SK-N-SH treated with all-trans-retinoic acid at 6 μM for 48 hours (cell line): ENCODE measurements at regions not wholly inside any gene's neighbourhood (a gene's known extent, or its start where the extent isn't known, plus 50 kb on each side); places are given as distances from the start of the nearest gene placed in this dataset.

Experiments used
- ATAC-seq: fragments of 200-7000 bp; cut with Tn5 transposase; 3 replicates; pipeline ENCODE4 v1.9.1; 2020; ENCODE audit warnings: mild to moderate bottlenecking, moderate library complexity
- ARNTL ChIP-seq: fragments of 450-650 bp; formaldehyde crosslinking; IDR thresholded peaks from 2 replicates; pipeline ENCODE4 v1.5.0; 2020; ENCODE audit warnings: low read depth, mild to moderate bottlenecking, moderate library complexity, borderline replicate concordance
- CSDC2 ChIP-seq: fragments of 250-450 bp; sonication (Bioruptor Pico); IDR thresholded peaks from 2 replicates; pipeline ENCODE4 v1.5.0; 2020; ENCODE audit warnings: mild to moderate bottlenecking, moderate library complexity
- ESRRG ChIP-seq: fragments of 250-450 bp; sonication (Bioruptor Pico); IDR thresholded peaks from 2 replicates; pipeline ENCODE4 v1.6.1; 2021; ENCODE audit warnings: mild to moderate bottlenecking
- GLIS3 ChIP-seq: fragments of 250-450 bp; sonication (Bioruptor Pico); IDR thresholded peaks from 2 replicates; pipeline ENCODE4 v1.5.0; 2020; ENCODE audit warnings: mild to moderate bottlenecking, moderate library complexity
- ISL1 ChIP-seq: fragments of 250-450 bp; sonication (Bioruptor Pico); IDR thresholded peaks from 2 replicates; pipeline ENCODE4 v2.1.2; 2022; ENCODE audit warnings: mild to moderate bottlenecking, moderate library complexity
- OSR1 ChIP-seq: fragments of 250-450 bp; sonication (Bioruptor Pico); IDR thresholded peaks from 2 replicates; pipeline ENCODE4 v1.8.0; 2022; ENCODE audit warnings: moderate library complexity, mild to moderate bottlenecking, inconsistent platforms
- PPARA ChIP-seq: fragments of 250-450 bp; sonication (Bioruptor Pico); IDR thresholded peaks from 2 replicates; pipeline ENCODE4 v1.5.0; 2020; ENCODE audit warnings: mild to moderate bottlenecking, borderline replicate concordance
- RARB ChIP-seq: fragments of 250-450 bp; sonication (Bioruptor Pico); IDR thresholded peaks from 2 replicates; pipeline ENCODE4 v1.8.0; 2021; ENCODE audit warnings: mild to moderate bottlenecking, moderate library complexity
- TCF4 ChIP-seq: fragments of 250-450 bp; sonication (Bioruptor Pico); IDR thresholded peaks from 2 replicates; pipeline ENCODE4 v1.8.0; 2021; ENCODE audit warnings: mild to moderate bottlenecking, moderate library complexity, borderline replicate concordance
- TOX ChIP-seq: fragments of 250-450 bp; sonication (Bioruptor Pico); IDR thresholded peaks from 2 replicates; pipeline ENCODE4 v1.8.0; 2021; ENCODE audit warnings: mild to moderate bottlenecking, moderate library complexity, borderline replicate concordance
- ZC3H10 ChIP-seq: fragments of 250-450 bp; sonication (Bioruptor Pico); IDR thresholded peaks from 2 replicates; pipeline ENCODE4 v1.5.1; 2021; ENCODE audit warnings: mild to moderate bottlenecking, moderate library complexity
- ZFP3 ChIP-seq: fragments of 250-450 bp; sonication (Bioruptor Pico); IDR thresholded peaks from 2 replicates; pipeline ENCODE4 v1.5.0; 2020; ENCODE audit warnings: mild to moderate bottlenecking, moderate library complexity
- ZFP30 ChIP-seq: fragments of 450-650 bp; formaldehyde crosslinking; IDR thresholded peaks from 2 replicates; pipeline ENCODE4 v1.5.0; 2022; ENCODE audit warnings: mild to moderate bottlenecking, moderate library complexity
- ZNF565 ChIP-seq: fragments of 450-650 bp; formaldehyde crosslinking; conservative IDR thresholded peaks from 2 replicates; pipeline ENCODE4 v1.5.0; 2020; ENCODE audit warnings: low read depth, mild to moderate bottlenecking, moderate library complexity
- ZNF70 ChIP-seq: fragments of 450-650 bp; formaldehyde crosslinking; IDR thresholded peaks from 2 replicates; pipeline ENCODE4 v1.5.0; 2020; ENCODE audit warnings: mild to moderate bottlenecking, moderate library complexity
- ZNF8 ChIP-seq: fragments of 450-650 bp; formaldehyde crosslinking; IDR thresholded peaks from 2 replicates; pipeline ENCODE4 v1.5.0; 2020; ENCODE audit warnings: mild to moderate bottlenecking, moderate library complexity
- TF ChIP-seq, protein P1 (sequence below): fragments of 250-450 bp; sonication (Bioruptor Pico); IDR thresholded peaks from 2 replicates; pipeline ENCODE4 v1.5.1; 2020; ENCODE audit warnings: low read depth, mild to moderate bottlenecking, moderate library complexity
- TF ChIP-seq, protein P2 (sequence below): fragments of 250-450 bp; sonication (Bioruptor Pico); IDR thresholded peaks from 2 replicates; pipeline ENCODE4 v1.8.0; 2021; ENCODE audit warnings: low read depth, mild to moderate bottlenecking, moderate library complexity, borderline replicate concordance
- TF ChIP-seq, protein P3 (sequence below): fragments of 250-450 bp; sonication (Bioruptor Pico); IDR thresholded peaks from 2 replicates; pipeline ENCODE4 v1.8.0; 2020; ENCODE audit warnings: mild to moderate bottlenecking, moderate library complexity, borderline replicate concordance
- TF ChIP-seq, protein P4 (sequence below): fragments of 250-450 bp; sonication (Bioruptor Pico); IDR thresholded peaks from 2 replicates; pipeline ENCODE4 v1.5.0; 2020; ENCODE audit warnings: mild to moderate bottlenecking, moderate library complexity
- TF ChIP-seq, protein P5 (sequence below): fragments of 250-450 bp; sonication (Bioruptor Pico); IDR thresholded peaks from 2 replicates; pipeline ENCODE4 v1.5.1; 2021; ENCODE audit warnings: mild to moderate bottlenecking, moderate library complexity

DNA sequence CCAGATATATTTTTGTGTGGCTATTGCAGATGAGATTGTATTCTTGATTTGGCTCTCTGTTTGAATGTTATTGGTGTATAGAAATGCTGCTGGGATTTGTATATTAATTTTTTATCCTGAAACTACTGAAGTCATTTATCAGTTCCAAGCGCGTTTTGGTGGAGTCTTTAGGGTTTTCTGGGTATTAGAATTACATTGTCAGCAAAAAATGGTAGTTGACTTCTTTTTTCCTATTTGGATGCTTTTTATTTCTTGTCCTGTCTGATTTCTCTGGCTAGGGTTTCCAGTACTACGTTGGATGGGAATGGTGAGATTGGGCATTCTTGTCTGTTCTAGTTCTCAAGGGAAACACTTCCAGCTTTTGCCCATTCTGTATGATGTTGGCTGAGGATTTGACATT, 415.5 kb upstream of the CHRM2 start:
- TF ChIP-seq, protein P1, sequence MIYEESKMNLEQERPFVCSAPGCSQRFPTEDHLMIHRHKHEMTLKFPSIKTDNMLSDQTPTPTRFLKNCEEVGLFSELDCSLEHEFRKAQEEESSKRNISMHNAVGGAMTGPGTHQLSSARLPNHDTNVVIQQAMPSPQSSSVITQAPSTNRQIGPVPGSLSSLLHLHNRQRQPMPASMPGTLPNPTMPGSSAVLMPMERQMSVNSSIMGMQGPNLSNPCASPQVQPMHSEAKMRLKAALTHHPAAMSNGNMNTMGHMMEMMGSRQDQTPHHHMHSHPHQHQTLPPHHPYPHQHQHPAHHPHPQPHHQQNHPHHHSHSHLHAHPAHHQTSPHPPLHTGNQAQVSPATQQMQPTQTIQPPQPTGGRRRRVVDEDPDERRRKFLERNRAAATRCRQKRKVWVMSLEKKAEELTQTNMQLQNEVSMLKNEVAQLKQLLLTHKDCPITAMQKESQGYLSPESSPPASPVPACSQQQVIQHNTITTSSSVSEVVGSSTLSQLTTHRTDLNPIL (CRISPR knock-in tag): no peak
- TF ChIP-seq, protein P2, sequence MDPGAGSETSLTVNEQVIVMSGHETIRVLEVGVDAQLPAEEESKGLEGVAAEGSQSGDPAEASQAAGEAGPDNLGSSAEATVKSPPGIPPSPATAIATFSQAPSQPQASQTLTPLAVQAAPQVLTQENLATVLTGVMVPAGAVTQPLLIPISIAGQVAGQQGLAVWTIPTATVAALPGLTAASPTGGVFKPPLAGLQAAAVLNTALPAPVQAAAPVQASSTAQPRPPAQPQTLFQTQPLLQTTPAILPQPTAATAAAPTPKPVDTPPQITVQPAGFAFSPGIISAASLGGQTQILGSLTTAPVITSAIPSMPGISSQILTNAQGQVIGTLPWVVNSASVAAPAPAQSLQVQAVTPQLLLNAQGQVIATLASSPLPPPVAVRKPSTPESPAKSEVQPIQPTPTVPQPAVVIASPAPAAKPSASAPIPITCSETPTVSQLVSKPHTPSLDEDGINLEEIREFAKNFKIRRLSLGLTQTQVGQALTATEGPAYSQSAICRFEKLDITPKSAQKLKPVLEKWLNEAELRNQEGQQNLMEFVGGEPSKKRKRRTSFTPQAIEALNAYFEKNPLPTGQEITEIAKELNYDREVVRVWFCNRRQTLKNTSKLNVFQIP (CRISPR knock-in tag): no peak
- TF ChIP-seq, protein P3, sequence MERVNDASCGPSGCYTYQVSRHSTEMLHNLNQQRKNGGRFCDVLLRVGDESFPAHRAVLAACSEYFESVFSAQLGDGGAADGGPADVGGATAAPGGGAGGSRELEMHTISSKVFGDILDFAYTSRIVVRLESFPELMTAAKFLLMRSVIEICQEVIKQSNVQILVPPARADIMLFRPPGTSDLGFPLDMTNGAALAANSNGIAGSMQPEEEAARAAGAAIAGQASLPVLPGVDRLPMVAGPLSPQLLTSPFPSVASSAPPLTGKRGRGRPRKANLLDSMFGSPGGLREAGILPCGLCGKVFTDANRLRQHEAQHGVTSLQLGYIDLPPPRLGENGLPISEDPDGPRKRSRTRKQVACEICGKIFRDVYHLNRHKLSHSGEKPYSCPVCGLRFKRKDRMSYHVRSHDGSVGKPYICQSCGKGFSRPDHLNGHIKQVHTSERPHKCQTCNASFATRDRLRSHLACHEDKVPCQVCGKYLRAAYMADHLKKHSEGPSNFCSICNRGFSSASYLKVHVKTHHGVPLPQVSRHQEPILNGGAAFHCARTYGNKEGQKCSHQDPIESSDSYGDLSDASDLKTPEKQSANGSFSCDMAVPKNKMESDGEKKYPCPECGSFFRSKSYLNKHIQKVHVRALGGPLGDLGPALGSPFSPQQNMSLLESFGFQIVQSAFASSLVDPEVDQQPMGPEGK (CRISPR knock-in tag): no peak
- TF ChIP-seq ZNF70 (CRISPR knock-in tag) (no peak), ZFP30 (CRISPR knock-in tag) (no peak), ZNF8 (CRISPR knock-in tag) (no peak), ZC3H10 (CRISPR knock-in tag) (no peak), CSDC2 (CRISPR knock-in tag) (no peak)
- TF ChIP-seq, protein P4, sequence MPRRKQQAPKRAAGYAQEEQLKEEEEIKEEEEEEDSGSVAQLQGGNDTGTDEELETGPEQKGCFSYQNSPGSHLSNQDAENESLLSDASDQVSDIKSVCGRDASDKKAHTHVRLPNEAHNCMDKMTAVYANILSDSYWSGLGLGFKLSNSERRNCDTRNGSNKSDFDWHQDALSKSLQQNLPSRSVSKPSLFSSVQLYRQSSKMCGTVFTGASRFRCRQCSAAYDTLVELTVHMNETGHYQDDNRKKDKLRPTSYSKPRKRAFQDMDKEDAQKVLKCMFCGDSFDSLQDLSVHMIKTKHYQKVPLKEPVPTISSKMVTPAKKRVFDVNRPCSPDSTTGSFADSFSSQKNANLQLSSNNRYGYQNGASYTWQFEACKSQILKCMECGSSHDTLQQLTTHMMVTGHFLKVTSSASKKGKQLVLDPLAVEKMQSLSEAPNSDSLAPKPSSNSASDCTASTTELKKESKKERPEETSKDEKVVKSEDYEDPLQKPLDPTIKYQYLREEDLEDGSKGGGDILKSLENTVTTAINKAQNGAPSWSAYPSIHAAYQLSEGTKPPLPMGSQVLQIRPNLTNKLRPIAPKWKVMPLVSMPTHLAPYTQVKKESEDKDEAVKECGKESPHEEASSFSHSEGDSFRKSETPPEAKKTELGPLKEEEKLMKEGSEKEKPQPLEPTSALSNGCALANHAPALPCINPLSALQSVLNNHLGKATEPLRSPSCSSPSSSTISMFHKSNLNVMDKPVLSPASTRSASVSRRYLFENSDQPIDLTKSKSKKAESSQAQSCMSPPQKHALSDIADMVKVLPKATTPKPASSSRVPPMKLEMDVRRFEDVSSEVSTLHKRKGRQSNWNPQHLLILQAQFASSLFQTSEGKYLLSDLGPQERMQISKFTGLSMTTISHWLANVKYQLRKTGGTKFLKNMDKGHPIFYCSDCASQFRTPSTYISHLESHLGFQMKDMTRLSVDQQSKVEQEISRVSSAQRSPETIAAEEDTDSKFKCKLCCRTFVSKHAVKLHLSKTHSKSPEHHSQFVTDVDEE (CRISPR knock-in tag): no peak
- TF ChIP-seq, protein P5, sequence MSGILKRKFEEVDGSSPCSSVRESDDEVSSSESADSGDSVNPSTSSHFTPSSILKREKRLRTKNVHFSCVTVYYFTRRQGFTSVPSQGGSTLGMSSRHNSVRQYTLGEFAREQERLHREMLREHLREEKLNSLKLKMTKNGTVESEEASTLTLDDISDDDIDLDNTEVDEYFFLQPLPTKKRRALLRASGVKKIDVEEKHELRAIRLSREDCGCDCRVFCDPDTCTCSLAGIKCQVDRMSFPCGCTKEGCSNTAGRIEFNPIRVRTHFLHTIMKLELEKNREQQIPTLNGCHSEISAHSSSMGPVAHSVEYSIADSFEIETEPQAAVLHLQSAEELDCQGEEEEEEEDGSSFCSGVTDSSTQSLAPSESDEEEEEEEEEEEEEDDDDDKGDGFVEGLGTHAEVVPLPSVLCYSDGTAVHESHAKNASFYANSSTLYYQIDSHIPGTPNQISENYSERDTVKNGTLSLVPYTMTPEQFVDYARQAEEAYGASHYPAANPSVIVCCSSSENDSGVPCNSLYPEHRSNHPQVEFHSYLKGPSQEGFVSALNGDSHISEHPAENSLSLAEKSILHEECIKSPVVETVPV: no peak
- TF ChIP-seq, all 23 proteins: peak for 0

DNA sequence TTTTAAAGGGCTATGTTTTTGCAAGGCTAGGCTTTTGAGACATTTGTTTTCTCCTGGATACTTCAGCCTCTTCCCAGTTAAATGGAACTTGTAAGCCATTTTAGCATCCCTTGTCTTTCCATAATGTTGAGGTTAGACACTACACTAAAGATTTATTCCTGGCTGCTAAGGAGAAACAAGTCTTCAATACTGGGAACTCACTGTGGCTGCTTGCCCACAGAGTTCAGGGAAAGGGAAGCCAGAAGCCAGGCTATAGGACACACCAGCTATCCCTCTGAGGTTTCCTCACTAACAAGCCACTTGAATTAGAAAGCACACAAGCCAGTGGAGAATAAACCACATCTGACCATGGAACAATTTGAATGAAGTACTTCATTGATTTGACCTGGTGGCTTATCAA, 421.7 kb upstream of the CHRM2 start:
- no peak for TF ChIP-seq ZNF70 (CRISPR knock-in tag)
- TF ChIP-seq, protein P3 (CRISPR knock-in tag): no peak
- TF ChIP-seq ZC3H10 (CRISPR knock-in tag): no peak
- TF ChIP-seq ZFP30 (CRISPR knock-in tag): no peak
- no peak for TF ChIP-seq ZFP3 (CRISPR knock-in tag)
- TF ChIP-seq PPARA (CRISPR knock-in tag): no peak
- no peak for TF ChIP-seq RARB (CRISPR knock-in tag)
- TF ChIP-seq OSR1: no peak
- no peak for TF ChIP-seq GLIS3 (CRISPR knock-in tag)
- no peak for TF ChIP-seq TOX (CRISPR knock-in tag)
- no peak for TF ChIP-seq TCF4
- TF ChIP-seq, protein P5: no peak
- TF ChIP-seq ESRRG (CRISPR knock-in tag): no peak
- no peak for TF ChIP-seq ZNF565 (CRISPR knock-in tag)
- no peak for TF ChIP-seq ISL1
- no peak for TF ChIP-seq CSDC2 (CRISPR knock-in tag)
- no peak for TF ChIP-seq ARNTL
- no peak for TF ChIP-seq ZNF8 (CRISPR knock-in tag)
- no peak for ATAC-seq

More for the DNA sequence above, 415.5 kb upstream of the CHRM2 start:
- no peak for ATAC-seq
